H1 (cell line): ENCODE measurements at regions not wholly inside any gene's neighbourhood (a gene's known extent, or its start where the extent isn't known, plus 50 kb on each side); places are given as distances from the start of the nearest gene placed in this dataset.
A peak's percentile ranks its signal among the peaks of the same experiment; 100 is the strongest.

Experiments
- CTCF ChIA-PET: fragments of 300-600 bp; sonication (Branson Sonifier 250); formaldehyde crosslinking; loops from one replicate; lab custom pipeline; 2021; ENCODE audit not compliant: partially characterized antibody; lab: Charles Lee
- POLR2A ChIA-PET: fragments of 300-600 bp; sonication (Branson Sonifier 250); formaldehyde crosslinking; loops from one replicate; lab custom pipeline; 2021; ENCODE audit warnings: inconsistent platforms; ENCODE audit not compliant: partially characterized antibody; lab: Charles Lee
- DNase-seq, 2 experiments: peaks; one replicate each; pipeline versions ENCODE4 v3.0.0 to v3.0.0-alpha.2; 2010 to 2022; ENCODE audit warnings: low spot score in 2 of 2, low read depth in 1 of 2, mixed read lengths in 1 of 2
- FAIRE-seq: peaks from 2 replicates; lab custom pipeline; 2011; peaks lifted over from hg19 to GRCh38; lab: Jason Lieb, UNC
- H2AFZ ChIP-seq: 2 replicates; pipeline ENCODE4 v1.8.1; 2012; ENCODE audit warnings: low read length, inconsistent platforms
- H2AK5ac ChIP-seq: 2 replicates; pipeline ENCODE4 v1.6.1; 2013; ENCODE audit warnings: low read depth, low read length
- H2BK120ac ChIP-seq: replicated peaks from 2 replicates; pipeline ENCODE3; 2013; ENCODE audit warnings: low read depth, low read length, inconsistent platforms
- H2BK12ac ChIP-seq: 2 replicates; pipeline ENCODE4 v1.6.1; 2013; ENCODE audit warnings: low read depth, low read length
- H2BK15ac ChIP-seq: 2 replicates; pipeline ENCODE4 v1.6.1; 2013; ENCODE audit warnings: low read length
- H2BK20ac ChIP-seq: 2 replicates; pipeline ENCODE4 v1.6.1; 2013; ENCODE audit warnings: low read length
- H2BK5ac ChIP-seq: 2 replicates; pipeline ENCODE4 v1.6.1; 2013; ENCODE audit warnings: low read depth, low read length
- H3K14ac ChIP-seq: 2 replicates; pipeline ENCODE4 v1.6.1; 2013; ENCODE audit warnings: inconsistent platforms; ENCODE audit not compliant: insufficient read length
- H3K18ac ChIP-seq: 2 replicates; pipeline ENCODE4 v1.6.1; 2013; ENCODE audit warnings: low read length; ENCODE audit errors: extremely low read depth
- H3K23ac ChIP-seq: 2 replicates; pipeline ENCODE4 v1.6.1; 2013; ENCODE audit warnings: inconsistent platforms; ENCODE audit not compliant: insufficient read length
- H3K23me2 ChIP-seq: 2 replicates; pipeline ENCODE4 v1.6.1; 2013; ENCODE audit warnings: low read depth, low read length
- H3K27ac ChIP-seq: 2 replicates; pipeline ENCODE4 v1.6.1; 2011; ENCODE audit warnings: low read depth, low read length, inconsistent platforms
- H3K27me3 ChIP-seq, 4 experiments: replicated peaks in 1 of 4; 1 replicate in 1 of 4; 2 replicates in 3 of 4; pipeline versions ENCODE4 v1.6.1 to v1.8.1; 2011 to 2013; ENCODE audit warnings: low read length in 3 of 4, mild to moderate bottlenecking in 3 of 4, inconsistent platforms in 2 of 4, mixed read lengths in 2 of 4, moderate library complexity in 1 of 4; ENCODE audit not compliant: control insufficient read depth in 3 of 4, insufficient read depth in 3 of 4; ENCODE audit errors: extremely low read depth in 1 of 4
- H3K36me3 ChIP-seq, 4 experiments: 2 replicates each; pipeline versions ENCODE4 v1.6.1 to v1.8.1; 2011 to 2013; ENCODE audit warnings: mild to moderate bottlenecking in 4 of 4, low read length in 3 of 4, moderate library complexity in 2 of 4, control low read depth in 1 of 4, inconsistent platforms in 1 of 4; ENCODE audit not compliant: insufficient read depth in 4 of 4, control insufficient read depth in 2 of 4
- H3K4ac ChIP-seq: replicated peaks from 2 replicates; pipeline ENCODE3; 2013; ENCODE audit warnings: low read length, low read depth, mixed read lengths, inconsistent platforms; ENCODE audit not compliant: insufficient read length
- H3K4me1 ChIP-seq, 4 experiments: replicated peaks in 1 of 4; 1 replicate in 1 of 4; 2 replicates in 3 of 4; pipeline versions ENCODE4 v1.6.1 to v1.8.1; 2011 to 2013; ENCODE audit warnings: low read length in 3 of 4, inconsistent platforms in 2 of 4, mixed read lengths in 1 of 4; ENCODE audit not compliant: insufficient read depth in 4 of 4, control insufficient read depth in 3 of 4
- H3K4me2 ChIP-seq, 2 experiments: 2 replicates each; pipeline versions ENCODE4 v1.6.1 to v1.8.1; 2011 to 2013; ENCODE audit warnings: low read depth in 2 of 2, low read length in 2 of 2, control low read depth in 1 of 2, inconsistent platforms in 1 of 2, mild to moderate bottlenecking in 1 of 2; ENCODE audit not compliant: insufficient read depth in 1 of 2
- H3K4me3 ChIP-seq, 4 experiments: fragments of 200-600, 300-600 bp in 1 of 4; sonication (generic), shearing (Covaris generic), sonication (Bioruptor Twin) in 1 of 4; 2 replicates each; pipeline versions ENCODE4 v1.5.1 to v1.8.1; 2011 to 2016; ENCODE audit warnings: low read length in 4 of 4, low read depth in 3 of 4, control low read depth in 2 of 4, inconsistent platforms in 2 of 4, mild to moderate bottlenecking in 2 of 4, mixed read lengths in 1 of 4, moderate library complexity in 1 of 4; ENCODE audit not compliant: insufficient read depth in 2 of 4; ENCODE audit errors: extremely low read depth in 1 of 4
- H3K56ac ChIP-seq: replicated peaks from 2 replicates; pipeline ENCODE3; 2013; ENCODE audit warnings: low read depth, mild to moderate bottlenecking, mixed read lengths, low read length, inconsistent platforms; ENCODE audit not compliant: insufficient read length
- H3K79me1 ChIP-seq: 2 replicates; pipeline ENCODE4 v1.6.1; 2013; ENCODE audit warnings: low read depth, low read length, control low read depth
- H3K79me2 ChIP-seq, 2 experiments: 2 replicates each; pipeline versions ENCODE4 v1.6.1 to v1.8.1; 2012 to 2013; ENCODE audit warnings: low read length in 2 of 2, mild to moderate bottlenecking in 2 of 2, inconsistent platforms in 1 of 2; ENCODE audit not compliant: insufficient read depth in 2 of 2, control insufficient read depth in 1 of 2
- H3K9ac ChIP-seq, 4 experiments: replicated peaks in 1 of 4; 1 replicate in 1 of 4; 2 replicates in 3 of 4; pipeline versions ENCODE4 v1.6.1 to v1.8.1; 2011 to 2013; ENCODE audit warnings: low read depth in 3 of 4, low read length in 3 of 4, control low read depth in 2 of 4, mild to moderate bottlenecking in 2 of 4, moderate library complexity in 2 of 4, inconsistent platforms in 1 of 4; ENCODE audit errors: extremely low read depth in 1 of 4
- H3K9me3 ChIP-seq, 2 experiments: 2 replicates each; pipeline versions ENCODE4 v1.6.1 to v1.8.1; 2012 to 2013; ENCODE audit warnings: mild to moderate bottlenecking in 2 of 2, moderate library complexity in 2 of 2, control low read depth in 1 of 2, inconsistent platforms in 1 of 2, low read depth in 1 of 2, low read length in 1 of 2, mixed read lengths in 1 of 2; ENCODE audit not compliant: insufficient read depth in 2 of 2
- H4K20me1 ChIP-seq, 2 experiments: replicated peaks in 1 of 2; 2 replicates each; pipeline versions ENCODE3 to v1.8.1; 2011 to 2013; ENCODE audit warnings: inconsistent platforms in 2 of 2, low read length in 2 of 2, mild to moderate bottlenecking in 1 of 2; ENCODE audit not compliant: insufficient read depth in 2 of 2, control insufficient read depth in 1 of 2
- H4K5ac ChIP-seq: 2 replicates; pipeline ENCODE4 v1.6.1; 2013; ENCODE audit warnings: low read length, low read depth, mixed read lengths, inconsistent platforms; ENCODE audit not compliant: insufficient read length
- H4K8ac ChIP-seq: 2 replicates; pipeline ENCODE4 v1.8.0; 2013; ENCODE audit warnings: mild to moderate bottlenecking, moderate library complexity, low read length, inconsistent platforms; ENCODE audit not compliant: insufficient read depth; ENCODE audit errors: extremely low read depth
- H4K91ac ChIP-seq: replicated peaks from 2 replicates; pipeline ENCODE3; 2013; ENCODE audit warnings: low read length, mixed read lengths, inconsistent platforms; ENCODE audit not compliant: insufficient read length
- KDM4A ChIP-seq: IDR thresholded peaks from one replicate; pipeline ENCODE4 v1.7.1; 2012; ENCODE audit warnings: low read depth, mild to moderate bottlenecking, moderate library complexity, low read length, inconsistent platforms; ENCODE audit not compliant: severe bottlenecking
- MAFK ChIP-seq: IDR thresholded peaks from 2 replicates; pipeline ENCODE4 v1.6.1; 2012; ENCODE audit warnings: low read depth, mild to moderate bottlenecking, improper control_type of control experiment, low read length
- SUZ12 ChIP-seq: fragments of 200-600 bp; sonication (generic); IDR thresholded peaks from 2 replicates; pipeline ENCODE4 v1.6.1; 2012; ENCODE audit warnings: mild to moderate bottlenecking, inconsistent platforms, low read length, moderate library complexity, mixed read lengths
- WGBS, 2 experiments: shearing (Covaris generic) in 1 of 2; methylation state at CpG; one replicate each; pipeline versions ENCODE4 v1.1.6 to v1.1.7; 2013 to 2015; ENCODE audit warnings: low lambda C conversion rate in 2 of 2, mixed read lengths in 2 of 2, inconsistent platforms in 1 of 2, low coverage in 1 of 2, missing lambda C conversion rate in 1 of 2; ENCODE audit not compliant: insufficient replicate concordance in 2 of 2, insufficient coverage in 1 of 2, insufficient read length in 1 of 2; ENCODE audit errors: extremely low coverage in 1 of 2, missing lambda C conversion rate in 1 of 2; 5-methylcytosine and 5-hydroxymethylcytosine counted together

GRCh38 chr2:18639756-18640453 is 50.5 kb upstream of the NT5C1B start:
- H2AK5ac ChIP-seq = no peak overlapping the region
- no peak overlapping the region for H3K4me3 ChIP-seq
- 87% methylated on average over 8 of the region's 8 CpGs; no CpG with 5 or more reads in 1 of the 2 experiments for WGBS, 2 experiments
- CTCF ChIA-PET = interaction anchor here (1.6 kb wide), 1 partner anchor 50 kb away, joined by 8 read pairs; no protein-coding TSS in a partner anchor
- H2BK20ac ChIP-seq = no peak overlapping the region
- no peak overlapping the region for H2BK12ac ChIP-seq
- H2BK5ac ChIP-seq = no peak overlapping the region
- DNase-seq (no peak), FAIRE-seq (no peak)
- H3K9ac ChIP-seq = no peak overlapping the region
- H3K36me3 ChIP-seq = no peaks in the 10 kb centered on the region
- no peak overlapping the region for H2AFZ ChIP-seq
- H3K14ac ChIP-seq = no peak overlapping the region
- POLR2A ChIA-PET = no interaction called here
- peak; percentile 62; the same call in 1 of the 2 replicates for TF ChIP-seq MAFK
- TF ChIP-seq KDM4A = no peak
- no peak for TF ChIP-seq SUZ12
- H3K18ac ChIP-seq = no peak overlapping the region
- no peak overlapping the region for H3K56ac ChIP-seq
- no peaks in the 10 kb centered on the region for H4K20me1 ChIP-seq
- no peaks in the 10 kb centered on the region; a peak in 1 of 4 replicates for H3K9me3 ChIP-seq
- H3K27me3 ChIP-seq = no peaks in the 10 kb centered on the region
- no peak overlapping the region for H4K8ac ChIP-seq
- no peaks in the 10 kb centered on the region for H3K79me2 ChIP-seq
- no peaks in the 10 kb centered on the region for H3K79me1 ChIP-seq
- H3K4me1 ChIP-seq = peaks cover 0 to 8% (median 5%) of the 10 kb centered on the region in 4 experiments; a peak in 5 of 7 replicates
- no peaks in the 10 kb centered on the region for H3K23me2 ChIP-seq
- H3K4ac ChIP-seq = no peak overlapping the region
- no peak overlapping the region for H3K23ac ChIP-seq
- no peak overlapping the region for H4K5ac ChIP-seq
- no peak overlapping the region for H2BK120ac ChIP-seq
- H3K27ac ChIP-seq = no peak overlapping the region
- H4K91ac ChIP-seq = no peak overlapping the region
- no peak overlapping the region for H2BK15ac ChIP-seq
- no peak overlapping the region for H3K4me2 ChIP-seq
